GM11168 (cell line): ENCODE measurements at regions not wholly inside any gene's neighbourhood (a gene's known extent, or its start where the extent isn't known, plus 50 kb on each side); places are given as distances from the start of the nearest gene placed in this dataset.

Experiments
- in situ Hi-C: fragments of 300-500 bp; cut with MboI; formaldehyde crosslinking; loops from one replicate; pipeline ENCODE4 v1.12.0; 2022; ENCODE audit warnings: low sequenced_read_pairs; ENCODE audit not compliant: unreplicated experiment

DNA sequence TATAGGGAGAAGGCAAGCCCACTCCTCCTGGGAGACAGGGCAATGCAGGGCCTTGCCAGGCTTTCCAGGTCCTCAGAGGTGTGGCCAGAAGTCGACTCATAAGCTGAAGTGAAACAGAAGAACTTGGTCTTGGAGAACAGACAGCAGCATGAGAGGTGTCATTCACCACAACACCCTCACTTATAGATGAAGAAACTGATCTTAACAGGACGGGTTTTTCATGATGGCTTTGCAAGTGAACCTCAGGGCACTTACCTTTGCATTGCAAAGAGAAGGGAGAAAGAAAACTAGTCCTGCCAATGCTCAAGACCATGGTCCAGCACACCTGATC lies 198.8 kb downstream of the CYRIA start:
- in situ Hi-C loops = no loop called here

DNA sequence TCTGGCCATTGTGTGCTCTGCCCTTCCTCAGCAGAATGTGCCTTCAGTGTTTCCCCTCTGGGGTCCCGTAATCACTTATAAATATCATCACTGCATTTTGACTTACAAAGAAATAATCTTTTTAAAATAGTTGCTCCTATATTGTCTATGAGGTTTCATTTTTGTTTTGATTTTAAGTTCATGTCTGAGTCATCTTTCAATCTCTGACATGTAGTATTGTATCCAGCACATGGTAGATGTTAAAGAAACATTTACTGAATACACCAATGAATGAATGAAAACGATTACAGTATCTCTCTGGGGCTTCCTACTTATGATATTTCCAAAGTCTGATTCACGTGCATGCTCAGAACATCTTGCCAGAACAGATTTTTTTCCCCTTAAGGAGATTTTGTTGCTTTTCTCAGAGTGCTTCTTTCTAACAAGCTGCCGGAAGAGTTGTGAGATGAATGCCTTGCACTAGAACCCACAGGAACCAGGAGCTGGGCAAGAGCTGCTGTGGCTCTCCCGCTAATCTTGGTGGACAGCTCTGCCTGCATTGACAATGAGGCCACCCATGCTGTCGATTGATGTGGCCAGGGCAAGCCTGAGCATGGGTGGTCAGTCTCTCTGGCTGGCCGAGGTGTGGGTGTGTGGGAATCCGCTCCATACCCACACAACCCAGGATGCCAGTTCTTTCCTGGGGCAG lies 199.4 kb downstream of the CYRIA start:
- in situ Hi-C loops = no loop called here

DNA sequence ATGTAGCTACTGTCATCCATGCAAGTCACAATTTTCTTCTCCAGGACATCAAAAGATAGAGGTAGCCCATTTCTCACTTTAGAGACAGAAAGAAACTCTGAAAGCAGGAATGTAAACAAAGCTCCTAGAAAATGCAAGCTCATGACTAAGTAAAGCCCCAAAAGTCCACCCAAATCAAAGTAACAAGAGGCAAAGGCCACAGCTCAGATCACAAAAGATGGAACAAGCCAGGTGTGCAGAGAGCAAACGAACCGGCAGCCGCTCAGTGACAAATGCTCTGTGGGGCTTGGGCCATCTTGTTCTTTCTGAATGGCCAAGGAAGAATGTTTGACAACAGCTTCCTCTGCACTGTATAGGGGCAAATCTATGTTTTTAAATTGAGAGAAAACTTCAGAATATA lies 201.0 kb downstream of the CYRIA start:
- in situ Hi-C loops = no loop called here

DNA sequence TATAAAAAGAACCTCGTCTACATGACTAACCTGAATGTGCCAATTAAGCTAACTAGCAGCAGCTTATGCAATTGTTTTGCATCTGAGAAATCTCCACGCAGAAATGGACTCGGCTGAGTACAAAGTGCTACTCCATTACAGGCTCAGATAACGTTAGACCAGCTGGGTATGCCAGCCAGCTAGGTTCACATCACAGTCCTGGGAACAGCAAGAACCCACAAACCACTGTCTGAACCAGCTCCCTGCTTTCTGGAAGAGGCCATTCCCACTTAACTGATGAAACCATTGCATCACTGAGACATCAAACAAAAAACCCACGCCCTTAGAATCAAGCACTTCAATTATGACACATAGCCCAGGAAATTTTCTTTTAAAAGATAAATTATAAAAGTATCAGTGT lies 202.7 kb downstream of the CYRIA start:
- in situ Hi-C loops = no loop called here

DNA sequence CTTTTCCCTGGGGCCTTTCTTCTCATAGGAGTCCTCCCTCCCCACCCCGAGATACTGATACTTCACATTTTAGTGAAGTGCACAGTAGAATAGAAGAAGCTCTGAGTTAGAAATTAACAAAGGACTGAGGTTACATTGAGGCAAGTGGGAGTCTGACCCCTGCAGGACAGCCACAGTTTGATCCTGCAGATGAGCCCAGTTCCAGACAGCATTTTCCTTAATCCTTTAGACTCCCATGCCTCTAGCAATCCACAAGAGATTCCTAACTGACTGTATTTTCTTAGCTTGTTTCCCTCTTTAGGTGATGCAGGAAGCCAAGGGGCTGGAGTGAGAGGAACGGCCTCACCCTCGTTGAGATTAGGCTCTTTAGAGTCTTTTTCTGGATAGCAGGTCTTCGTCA lies 204.0 kb downstream of the CYRIA start:
- in situ Hi-C loops = no loop called here

DNA sequence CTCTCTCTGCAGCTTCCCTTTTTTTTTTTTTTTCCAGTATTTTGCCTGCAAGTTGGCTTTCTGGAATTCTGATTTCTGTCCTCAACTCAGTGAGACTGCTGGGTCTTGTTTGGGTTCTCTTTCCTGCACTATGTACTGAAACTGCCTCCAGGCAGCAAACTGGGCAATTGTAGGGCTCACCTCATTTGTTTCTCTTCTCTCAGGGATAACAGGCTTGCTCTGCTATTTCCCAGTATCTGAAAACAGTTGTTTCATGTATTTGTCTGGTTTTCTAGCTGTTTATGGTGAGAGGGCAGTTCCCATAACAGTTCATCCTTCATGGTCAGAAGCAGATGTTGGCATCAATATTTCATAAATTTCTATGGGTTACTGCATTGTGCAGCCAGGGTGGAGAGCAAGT lies 206.0 kb downstream of the CYRIA start:
- in situ Hi-C loops = no loop called here

DNA sequence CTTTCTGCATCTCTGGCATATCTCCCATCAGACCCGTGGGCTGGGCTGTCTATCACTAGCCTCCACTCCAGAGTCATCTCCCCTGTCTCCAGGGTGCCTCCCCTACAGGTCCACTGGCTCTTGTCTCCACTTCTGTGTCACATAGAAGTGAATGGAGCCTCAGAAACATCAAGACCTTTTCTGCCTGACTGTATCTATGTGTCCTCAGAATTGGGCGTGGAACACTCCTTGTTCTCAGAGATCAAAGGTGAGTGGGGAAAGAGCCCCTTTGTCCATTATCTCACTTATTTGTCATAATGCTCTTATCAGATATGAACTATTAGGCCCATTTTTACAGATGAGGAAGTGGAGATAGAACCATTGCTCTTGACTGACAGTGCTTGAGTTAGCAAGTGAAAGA lies 211.0 kb downstream of the CYRIA start:
- in situ Hi-C loops = no loop called here

DNA sequence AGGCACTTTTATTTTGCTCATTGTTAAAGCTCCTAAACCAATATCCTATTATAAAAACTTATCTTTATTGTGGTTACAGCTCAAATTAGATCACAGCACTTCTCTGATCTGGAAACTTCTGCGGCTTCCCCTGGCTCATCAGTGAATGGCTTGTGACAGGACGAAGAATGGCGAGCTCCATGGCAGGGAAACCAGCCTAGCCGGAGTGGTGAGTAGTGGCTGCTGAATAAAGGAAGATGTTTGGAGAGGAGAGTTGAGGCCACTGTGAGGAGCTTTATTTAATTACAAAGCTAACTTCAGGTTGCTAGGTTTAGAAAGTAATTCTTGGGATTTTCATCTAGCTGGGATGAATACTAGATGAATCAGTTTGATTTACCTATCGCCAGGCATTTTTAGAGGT lies 213.5 kb downstream of the CYRIA start:
- in situ Hi-C loops = no loop called here

DNA sequence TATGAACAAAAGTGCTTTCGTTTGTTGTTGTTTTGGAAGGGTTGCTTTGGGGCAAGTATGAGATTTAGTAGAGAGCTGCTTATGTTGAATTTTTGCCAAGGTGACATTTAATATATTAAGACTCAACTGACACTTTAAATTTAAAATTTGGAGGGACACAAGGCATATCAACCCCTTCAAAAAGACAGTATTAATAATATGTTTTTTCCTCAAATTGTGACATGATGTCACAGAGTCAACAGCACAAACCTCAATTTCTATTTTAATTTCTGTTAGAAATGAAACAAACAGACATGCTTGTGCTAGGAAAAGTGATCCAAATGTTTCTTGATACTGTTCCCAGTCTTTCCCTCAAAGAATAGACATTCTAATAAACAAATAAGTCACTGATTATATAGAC lies 218.9 kb downstream of the CYRIA start:
- in situ Hi-C loops = no loop called here

DNA sequence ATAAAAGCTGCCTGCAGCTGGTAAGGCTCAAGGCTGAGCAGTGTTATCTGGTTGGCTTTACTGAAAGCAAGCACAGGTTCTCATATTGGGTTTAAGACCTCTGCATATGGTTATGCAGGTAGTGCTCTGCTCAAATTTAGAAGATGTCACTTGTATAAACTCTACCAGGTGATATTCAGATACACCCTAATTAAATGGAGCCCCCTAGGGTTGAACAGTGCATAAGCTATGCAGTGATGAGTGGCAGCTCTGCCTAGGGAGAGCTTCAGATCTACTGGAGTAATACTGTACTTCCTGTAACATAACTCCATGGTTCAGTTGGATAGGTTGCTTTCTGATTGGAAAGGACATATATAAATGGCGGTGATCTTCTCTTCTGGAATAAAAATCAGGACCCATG lies 222.7 kb downstream of the CYRIA start:
- in situ Hi-C loops = no loop called here

DNA sequence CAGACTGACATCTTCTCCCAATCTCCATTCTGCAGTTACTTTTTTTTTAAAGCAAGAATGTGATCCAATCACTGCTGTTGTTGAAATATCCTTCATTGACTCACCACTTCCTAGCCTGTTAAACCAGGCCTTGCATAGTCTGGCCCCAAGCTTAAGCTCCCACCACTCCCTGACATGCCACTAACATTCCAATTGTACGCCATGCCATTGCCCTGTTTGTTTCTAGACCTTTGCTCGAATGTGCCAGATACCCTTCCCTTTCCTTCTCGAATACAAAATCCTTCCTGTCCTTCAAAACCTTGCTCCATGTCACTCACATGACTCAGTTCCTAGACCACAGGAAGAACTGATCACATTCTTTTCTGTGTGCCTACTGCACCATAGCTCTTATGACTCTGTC lies 224.2 kb downstream of the CYRIA start:
- in situ Hi-C loops = no loop called here

DNA sequence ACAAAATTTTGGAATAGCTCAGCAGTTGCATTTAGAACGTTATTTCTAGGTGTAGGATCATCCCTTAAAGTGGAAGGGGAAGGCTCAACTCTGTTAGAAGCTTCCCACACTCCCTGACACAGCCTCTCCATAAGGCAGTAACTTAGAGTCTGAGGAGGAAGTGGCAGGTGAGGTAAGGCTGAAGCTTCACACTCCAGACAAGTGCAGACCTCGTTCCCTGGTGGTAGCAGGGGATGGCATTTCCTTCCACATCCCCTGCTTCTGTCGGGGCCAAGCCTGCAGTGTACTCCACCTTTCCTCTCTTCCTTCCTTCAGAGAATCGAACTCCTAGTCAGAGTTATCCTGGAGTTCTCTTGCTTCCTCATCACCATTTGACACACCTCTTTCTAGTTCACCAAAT lies 224.7 kb downstream of the CYRIA start:
- in situ Hi-C loops = no loop called here

DNA sequence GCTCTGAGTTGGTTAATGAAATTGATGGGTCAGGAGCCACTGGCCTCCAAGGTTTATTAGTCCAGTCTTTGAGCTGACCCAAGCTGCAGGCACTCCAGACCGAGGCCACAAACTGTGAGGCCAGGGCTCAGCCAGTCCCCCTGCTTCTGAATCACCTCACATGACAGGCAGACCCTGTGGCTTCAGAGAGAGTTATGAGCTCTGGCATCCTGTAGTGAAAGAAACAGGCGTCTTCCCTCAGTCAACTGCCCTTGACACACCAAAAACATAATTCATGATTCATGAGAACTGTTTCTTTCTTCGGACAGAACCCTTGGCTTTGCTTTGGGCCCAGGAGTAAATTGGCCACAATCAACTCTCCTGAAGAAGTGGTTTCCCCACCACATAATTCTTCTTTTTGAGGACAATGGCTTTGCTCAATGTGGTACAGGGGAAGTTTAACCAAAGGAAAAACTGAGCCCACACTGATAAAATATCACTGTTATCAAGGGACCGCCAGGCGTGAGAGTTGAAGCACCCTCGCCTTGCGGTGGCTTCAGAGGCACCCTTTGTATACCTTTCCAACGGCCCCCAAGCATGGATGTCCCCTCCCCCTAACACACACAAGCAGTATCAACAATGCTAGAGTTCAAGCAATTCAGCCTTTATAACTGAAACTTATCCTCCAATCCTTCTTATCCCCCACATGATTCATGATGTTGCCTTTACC lies 226.9 kb downstream of the CYRIA start:
- in situ Hi-C loops = no loop called here

DNA sequence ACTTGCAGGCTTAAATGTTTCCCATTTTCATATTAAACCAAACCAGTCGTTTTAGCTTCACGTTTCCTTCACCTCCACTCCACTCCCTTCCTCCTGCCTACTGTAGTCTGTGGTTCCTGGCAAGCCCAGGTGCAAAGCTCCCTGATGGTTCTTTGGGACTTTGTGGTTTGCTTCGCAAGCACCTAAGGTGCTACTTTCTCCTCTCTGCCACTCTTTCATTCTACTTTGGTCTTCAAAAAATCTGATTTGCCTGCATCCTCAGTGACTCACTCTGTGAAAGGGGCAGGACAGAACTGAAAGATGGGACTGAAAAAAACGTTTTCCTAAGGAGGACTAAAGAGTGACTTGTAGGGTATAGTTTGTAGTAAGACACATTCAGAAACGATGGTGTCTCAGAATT lies 228.4 kb downstream of the CYRIA start:
- in situ Hi-C loops = no loop called here

DNA sequence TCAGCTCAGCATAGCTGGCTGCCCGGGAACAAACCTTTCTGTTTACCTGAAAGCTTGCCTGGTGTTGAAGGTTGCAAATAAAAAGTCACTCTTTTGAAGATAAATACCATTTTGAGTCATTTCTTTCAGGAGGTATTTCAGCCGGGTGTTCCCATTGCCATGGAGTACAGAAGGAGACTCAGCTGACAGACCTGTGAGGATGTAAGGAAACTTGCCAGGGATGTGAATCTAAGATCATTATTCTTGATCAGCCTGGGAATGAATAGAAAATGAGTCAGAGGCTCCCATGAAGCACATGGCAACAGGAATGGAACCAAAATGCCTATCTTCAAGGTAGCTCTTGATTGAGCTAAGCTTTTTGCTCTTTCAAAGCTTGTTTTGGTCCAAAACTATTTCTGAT lies 231.2 kb downstream of the CYRIA start:
- in situ Hi-C loops = no loop called here

DNA sequence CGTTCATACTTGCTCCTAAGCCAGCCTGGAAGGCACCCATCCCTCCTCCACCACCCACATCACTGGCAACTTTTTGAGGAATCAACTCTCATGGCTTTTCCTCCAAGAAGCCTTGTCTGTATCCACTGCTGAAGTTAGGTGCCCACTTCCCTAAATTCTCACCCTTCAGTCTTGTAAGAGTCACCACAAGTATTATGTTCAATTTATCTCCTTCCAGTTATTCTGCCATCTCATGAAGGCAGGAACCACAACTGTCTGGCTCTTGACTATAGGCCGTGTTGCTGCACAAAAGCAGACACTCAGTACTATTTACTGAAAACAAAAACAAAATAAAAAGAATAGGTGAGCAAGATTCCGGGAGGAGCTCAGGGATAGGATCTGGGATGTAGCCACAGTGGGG lies 234.8 kb downstream of the CYRIA start:
- in situ Hi-C loops = no loop called here

DNA sequence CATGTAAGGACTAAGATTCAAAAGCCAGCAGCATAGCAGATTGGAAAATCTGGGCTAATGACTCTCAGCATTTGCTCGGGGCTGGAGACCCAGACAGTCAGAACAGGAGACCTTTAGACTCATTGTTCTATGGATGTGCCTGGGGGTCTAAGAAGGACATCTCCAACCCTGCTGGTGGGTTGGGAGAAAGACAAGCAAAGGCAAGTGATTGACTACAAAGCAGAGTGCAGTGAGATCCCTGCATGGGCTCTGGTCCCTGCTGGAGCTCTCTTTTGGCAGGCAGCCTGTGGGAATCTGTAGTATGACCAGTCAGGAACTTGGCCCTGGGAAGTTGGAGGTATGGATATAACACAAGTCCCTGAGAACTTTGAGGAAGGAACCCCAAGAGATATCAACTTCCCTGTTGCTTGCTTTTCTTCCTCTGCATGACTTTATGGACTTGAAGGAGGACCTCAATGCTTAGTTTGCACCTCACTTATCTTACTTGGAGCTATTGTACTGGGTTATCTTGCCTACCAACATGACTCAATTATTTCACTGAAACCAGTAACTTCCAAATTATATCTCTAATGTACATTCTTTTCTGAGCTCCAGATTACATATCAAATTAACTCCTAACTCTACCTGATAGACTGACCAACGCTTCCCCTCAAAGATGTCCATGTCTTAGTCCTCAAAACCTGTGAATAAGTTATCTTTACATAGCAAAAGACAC lies 236.0 kb downstream of the CYRIA start:
- in situ Hi-C loops = no loop called here

DNA sequence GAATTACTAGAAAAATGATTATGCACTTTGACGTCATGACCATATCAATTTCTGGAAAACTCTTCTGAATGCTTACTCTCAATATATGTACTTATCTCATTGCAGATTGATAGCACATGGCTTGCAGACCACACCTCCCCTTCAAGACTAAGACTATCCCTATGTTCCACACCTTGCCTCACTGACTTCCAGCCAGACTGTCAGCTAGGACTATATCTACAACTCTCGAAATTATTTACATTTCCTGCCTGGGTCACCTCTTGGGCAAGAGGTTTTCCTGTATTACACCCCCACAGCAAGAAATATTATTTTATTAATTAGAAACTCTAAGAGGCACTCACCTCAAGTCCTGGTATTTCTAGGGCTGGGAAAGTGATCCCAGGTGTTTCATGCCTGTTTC lies 236.6 kb downstream of the CYRIA start:
- in situ Hi-C loops = no loop called here

DNA sequence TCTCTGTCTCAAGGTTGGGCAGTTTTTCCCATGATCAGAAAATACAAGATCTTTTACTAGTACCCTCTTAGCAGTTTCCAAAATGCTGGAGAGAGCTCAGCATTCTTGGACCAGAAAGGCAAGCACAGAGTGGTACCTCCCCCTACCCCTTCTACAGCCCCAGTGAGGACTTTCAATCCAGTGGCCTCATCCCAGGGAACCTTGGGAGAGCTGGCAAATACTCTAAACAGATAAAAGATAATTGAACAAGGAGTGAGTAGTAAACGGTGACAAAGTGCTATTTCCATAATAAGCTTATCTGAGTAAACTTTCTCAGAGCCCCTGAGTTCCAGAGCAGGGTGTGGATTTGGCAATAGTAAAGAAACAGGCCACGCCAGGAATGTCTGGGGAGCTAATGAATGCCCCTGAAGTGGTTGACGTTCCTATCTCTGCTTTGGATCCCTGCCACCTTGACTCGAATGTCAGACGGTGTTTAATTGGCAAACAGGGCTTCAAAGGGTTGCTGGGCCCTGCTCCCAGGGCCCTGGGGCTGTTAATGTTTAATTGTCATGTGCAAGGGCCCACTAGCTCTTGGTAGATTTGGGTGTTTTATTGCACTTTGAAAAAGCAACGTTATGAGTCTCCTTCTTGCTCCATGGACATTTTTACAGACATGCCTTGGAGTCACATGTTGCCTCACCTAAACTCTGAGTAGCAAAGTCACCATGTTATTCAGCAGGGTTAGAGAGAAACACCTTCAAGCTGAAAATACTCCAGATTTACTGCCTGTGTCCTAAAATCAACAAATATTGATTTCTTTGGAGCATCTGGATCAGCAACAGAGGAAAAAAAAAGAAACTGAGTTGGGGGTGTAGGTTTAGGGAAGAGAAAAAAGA lies 239.9 kb downstream of the CYRIA start:
- in situ Hi-C loops = no loop called here

DNA sequence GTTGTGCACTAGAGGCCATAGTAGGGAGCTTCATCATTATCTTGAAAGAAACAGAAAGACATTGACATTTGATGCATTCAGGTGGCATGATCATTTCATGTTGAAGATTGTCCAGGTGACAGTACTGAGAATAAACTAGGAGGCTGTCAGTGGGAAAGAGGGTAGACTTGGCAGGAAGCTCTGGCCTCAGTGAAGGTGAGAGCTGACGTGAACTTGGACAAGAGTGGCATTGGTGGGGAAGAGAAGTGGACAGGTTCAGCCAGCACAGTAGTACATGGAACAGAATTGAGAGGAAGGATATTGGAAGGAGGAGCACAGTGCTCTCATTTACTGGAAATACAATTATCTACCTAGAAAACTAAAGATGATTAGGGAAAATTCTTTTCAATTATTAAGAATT lies 245.2 kb downstream of the CYRIA start:
- in situ Hi-C loops = no loop called here

DNA sequence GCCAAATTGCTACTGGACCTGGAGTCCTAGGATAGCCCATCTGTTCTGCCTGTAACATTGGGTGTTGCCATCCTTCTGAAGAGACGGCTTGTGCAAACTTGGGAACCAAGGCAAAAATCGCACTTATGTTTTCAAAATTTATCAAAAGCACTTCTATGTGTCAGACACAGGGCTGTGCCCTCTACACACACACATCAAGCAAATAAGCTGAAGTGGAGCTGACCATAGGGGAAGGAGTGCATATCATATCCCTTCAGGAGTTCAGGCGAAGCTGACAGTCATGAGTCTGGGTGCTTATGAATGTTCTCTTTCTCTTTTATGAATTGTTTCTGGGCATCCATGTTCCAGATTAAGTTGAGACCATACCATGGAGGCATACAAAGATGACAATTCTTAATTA lies 247.9 kb downstream of the CYRIA start:
- in situ Hi-C loops = no loop called here
